ENCODE measurements at regions not wholly inside any gene's neighbourhood (a gene's known extent, or its start where the extent isn't known, plus 50 kb on each side); places are given as distances from the start of the nearest gene placed in this dataset.

DNA sequence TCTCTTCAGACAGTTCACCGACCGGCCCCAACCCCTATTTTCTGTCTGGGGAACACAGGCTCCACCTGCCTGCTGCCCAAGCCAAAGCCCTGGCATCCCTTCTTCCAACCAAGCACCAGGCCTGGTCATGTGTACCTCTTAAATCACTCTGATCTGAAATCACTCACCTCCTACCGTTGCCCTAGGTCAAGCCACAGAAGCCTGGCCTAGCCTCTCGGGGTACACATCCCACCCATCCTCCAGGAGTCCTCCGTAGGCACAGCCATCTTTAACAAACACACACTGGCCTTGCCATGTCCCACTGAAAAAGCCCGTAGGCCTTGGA, 81.8 kb downstream of the IRF2BPL start:
- TF ChIP-seq, protein P1, sequence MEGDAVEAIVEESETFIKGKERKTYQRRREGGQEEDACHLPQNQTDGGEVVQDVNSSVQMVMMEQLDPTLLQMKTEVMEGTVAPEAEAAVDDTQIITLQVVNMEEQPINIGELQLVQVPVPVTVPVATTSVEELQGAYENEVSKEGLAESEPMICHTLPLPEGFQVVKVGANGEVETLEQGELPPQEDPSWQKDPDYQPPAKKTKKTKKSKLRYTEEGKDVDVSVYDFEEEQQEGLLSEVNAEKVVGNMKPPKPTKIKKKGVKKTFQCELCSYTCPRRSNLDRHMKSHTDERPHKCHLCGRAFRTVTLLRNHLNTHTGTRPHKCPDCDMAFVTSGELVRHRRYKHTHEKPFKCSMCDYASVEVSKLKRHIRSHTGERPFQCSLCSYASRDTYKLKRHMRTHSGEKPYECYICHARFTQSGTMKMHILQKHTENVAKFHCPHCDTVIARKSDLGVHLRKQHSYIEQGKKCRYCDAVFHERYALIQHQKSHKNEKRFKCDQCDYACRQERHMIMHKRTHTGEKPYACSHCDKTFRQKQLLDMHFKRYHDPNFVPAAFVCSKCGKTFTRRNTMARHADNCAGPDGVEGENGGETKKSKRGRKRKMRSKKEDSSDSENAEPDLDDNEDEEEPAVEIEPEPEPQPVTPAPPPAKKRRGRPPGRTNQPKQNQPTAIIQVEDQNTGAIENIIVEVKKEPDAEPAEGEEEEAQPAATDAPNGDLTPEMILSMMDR (IDR thresholded peaks at IDR 0.05) = no peak
- no peak for TF ChIP-seq EZH2 (IDR thresholded peaks at IDR 0.05; ENCODE audit: borderline replicate concordance, insufficient read depth, low read depth, low read length, poor library complexity, severe bottlenecking)
